ENCODE measurements at regions not wholly inside any gene's neighbourhood (a gene's known extent, or its start where the extent isn't known, plus 50 kb on each side); places are given as distances from the start of the nearest gene placed in this dataset.
A peak's percentile ranks its signal among the peaks of the same experiment; 100 is the strongest.

GRCh38 chr1:229032375-229032774, 238.5 kb upstream of the RAB4A start:
- Mint-ChIP-seq H3K4me1 (peaks cover 37% of the 10 kb centered on the region), H3K27ac (no peak overlapping the region), H3K4me3 (no peak overlapping the region), H3K27me3 (ENCODE audit: insufficient read depth, low read depth, poor library complexity) (peaks cover 23% of the 10 kb centered on the region), H3K9me3 (no peaks in the 10 kb centered on the region), H3K36me3 (ENCODE audit: low read depth) (no peaks in the 10 kb centered on the region)
- Histone ChIP-seq H4K20me1 (replicated peaks; ENCODE audit: insufficient read depth) (no peaks in the 10 kb centered on the region), H3K4me2 (no peak overlapping the region), H3K79me2 (replicated peaks; ENCODE audit: insufficient read depth) (no peaks in the 10 kb centered on the region), H3F3A (replicated peaks; ENCODE audit: low read depth) (0 out of 2 replicates have a peak, but pooled peaks cover 6% of the 10 kb centered on the region), H3K4me3 (no peak overlapping the region), H3K9me2 (ENCODE audit: insufficient read depth) (no peaks in the 10 kb centered on the region; the same call in 1 of the 2 replicates), H3K36me3 (ENCODE audit: insufficient read depth) (no peaks in the 10 kb centered on the region), H3K27me3 (ENCODE audit: insufficient read depth) (no peaks in the 10 kb centered on the region), H2AFZ (peak overlapping the region; percentile 44), H3K4me1 (ENCODE audit: insufficient read depth) (peaks cover 27% of the 10 kb centered on the region), H3K27ac (ENCODE audit: low read depth) (no peak overlapping the region)
- no peak for DNase-seq (ENCODE audit: low spot score)
- no peak for ATAC-seq
- TF ChIP-seq ZNF462 (CRISPR knock-in tag; IDR thresholded peaks at IDR 0.05) (no peak), EZH2 (IDR thresholded peaks at IDR 0.05; ENCODE audit: low read depth, unreplicated experiment) (no peak), ZNF114 (CRISPR knock-in tag; IDR thresholded peaks at IDR 0.05) (no peak), JUNB (IDR thresholded peaks at IDR 0.05; ENCODE audit: unreplicated experiment) (no peak), NANOG (IDR thresholded peaks at IDR 0.05; ENCODE audit: borderline replicate concordance) (no peak), STAT1 (IDR thresholded peaks at IDR 0.05; ENCODE audit: unreplicated experiment) (no peak), CTCF (conservative IDR thresholded peaks at IDR 0.05; ENCODE audit: low read depth in 2 of 2) (no peak), CREB1 (CRISPR knock-in tag; IDR thresholded peaks at IDR 0.05; ENCODE audit: low read depth) (no peak)

Measured in GM23338 (cell line).